NCI-H510A (cell line): ENCODE measurements at regions not wholly inside any gene's neighbourhood (a gene's known extent, or its start where the extent isn't known, plus 50 kb on each side); places are given as distances from the start of the nearest gene placed in this dataset.
"Not testable (repeated sequence)": the region's sequence is repeated elsewhere in the genome, so short reads cannot be mapped to it uniquely, and the experiment has no call there.

ENCODE experiments used
- DNase-seq: peaks from one replicate; lab custom pipeline; 2025; lab: John Stamatoyannopoulos, UW

- no peak for DNase-seq
These were observed 593.0 kb downstream of the UQCRFS1 start for GRCh38 chr19:28619816-28620429.

GRCh38 chr19:28618504-28618903, 594.4 kb downstream of the UQCRFS1 start:
- DNase-seq, result no peak

GRCh38 chr19:28615966-28616365, 597.0 kb downstream of the UQCRFS1 start:
- no peak for DNase-seq

- DNase-seq, result no peak
These were observed 597.4 kb downstream of the UQCRFS1 start for GRCh38 chr19:28615546-28615916.

- no peak for DNase-seq
These were observed 598.1 kb downstream of the UQCRFS1 start for GRCh38 chr19:28614634-28615545.

- no peak for DNase-seq
These were observed 600.6 kb downstream of the UQCRFS1 start for GRCh38 chr19:28612275-28612769.

GRCh38 chr19:28611227-28611914, 601.6 kb downstream of the UQCRFS1 start:
- not testable (repeated sequence) for DNase-seq

GRCh38 chr19:28610731-28611130, 602.2 kb downstream of the UQCRFS1 start:
- no peak for DNase-seq

GRCh38 chr19:28609944-28610343, 603.0 kb downstream of the UQCRFS1 start:
- DNase-seq, result no peak

- DNase-seq, result no peak
These were observed 603.7 kb downstream of the UQCRFS1 start for GRCh38 chr19:28609091-28609755.

- DNase-seq, result no peak
These were observed 604.7 kb downstream of the UQCRFS1 start for GRCh38 chr19:28608292-28608691.

- DNase-seq, result no peak
These were observed 605.8 kb downstream of the UQCRFS1 start for GRCh38 chr19:28607066-28607583.

- DNase-seq, result no peak
These were observed 606.5 kb downstream of the UQCRFS1 start for GRCh38 chr19:28606269-28607032.

- DNase-seq, result no peak
These were observed 607.3 kb downstream of the UQCRFS1 start for GRCh38 chr19:28605501-28606268.

- DNase-seq, result no peak
These were observed 609.5 kb downstream of the UQCRFS1 start for GRCh38 chr19:28603453-28603852.

- DNase-seq, result no peak
These were observed 610.2 kb downstream of the UQCRFS1 start for GRCh38 chr19:28602675-28603298.

GRCh38 chr19:28601723-28602440, 611.1 kb downstream of the UQCRFS1 start:
- DNase-seq, result no peak

- no peak for DNase-seq
These were observed 614.1 kb downstream of the UQCRFS1 start for GRCh38 chr19:28598861-28599260.

GRCh38 chr19:28596561-28597071, 616.3 kb downstream of the UQCRFS1 start:
- no peak for DNase-seq
